Loucy (cell line): ENCODE measurements at regions not wholly inside any gene's neighbourhood (a gene's known extent, or its start where the extent isn't known, plus 50 kb on each side); places are given as distances from the start of the nearest gene placed in this dataset.

Source experiments
- EZH2phosphoT487 ChIP-seq: fragments of 200-600 bp; IDR thresholded peaks from 2 replicates; pipeline ENCODE4 v1.6.1; 2018; ENCODE audit warnings: antibody characterized with exemption, mild to moderate bottlenecking, moderate library complexity, borderline replicate concordance
- TF ChIP-seq, protein P1 (sequence below): fragments of 200-600 bp; sonication (generic); conservative IDR thresholded peaks from 2 replicates; pipeline ENCODE4 v1.5.1; 2014; ENCODE audit warnings: mild to moderate bottlenecking, antibody characterized with exemption, low read length

DNA sequence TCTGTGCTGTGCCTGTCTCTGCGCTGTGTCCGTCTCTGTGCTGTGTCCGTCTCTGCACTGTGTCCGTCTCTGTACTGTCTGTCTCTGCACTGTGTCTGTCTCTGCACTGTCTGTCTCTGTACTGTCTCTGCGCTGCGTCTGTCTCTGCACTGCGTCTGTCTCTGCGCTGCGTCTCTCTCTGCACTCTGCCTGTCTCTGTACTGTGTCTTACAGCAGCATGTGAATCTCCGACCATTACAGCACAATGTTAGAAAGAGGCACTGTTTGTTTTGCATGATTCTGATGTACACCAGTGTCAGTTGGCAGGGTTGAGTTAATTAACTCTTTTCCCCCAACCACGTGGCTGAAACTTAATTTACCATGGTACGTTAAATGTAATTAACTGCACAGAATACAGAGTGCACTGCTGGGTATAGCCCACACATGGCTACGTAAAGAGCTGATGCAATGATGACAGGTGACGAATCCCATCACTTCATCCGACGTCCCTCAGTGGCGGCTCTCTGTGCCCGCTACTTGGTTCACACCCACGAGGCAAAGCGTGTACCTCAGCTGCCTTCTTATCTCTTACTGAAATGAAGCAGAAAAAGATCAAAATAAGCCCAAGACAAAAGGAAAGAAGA is 127.7 kb upstream of the SFSWAP start:
- TF ChIP-seq, protein P1, sequence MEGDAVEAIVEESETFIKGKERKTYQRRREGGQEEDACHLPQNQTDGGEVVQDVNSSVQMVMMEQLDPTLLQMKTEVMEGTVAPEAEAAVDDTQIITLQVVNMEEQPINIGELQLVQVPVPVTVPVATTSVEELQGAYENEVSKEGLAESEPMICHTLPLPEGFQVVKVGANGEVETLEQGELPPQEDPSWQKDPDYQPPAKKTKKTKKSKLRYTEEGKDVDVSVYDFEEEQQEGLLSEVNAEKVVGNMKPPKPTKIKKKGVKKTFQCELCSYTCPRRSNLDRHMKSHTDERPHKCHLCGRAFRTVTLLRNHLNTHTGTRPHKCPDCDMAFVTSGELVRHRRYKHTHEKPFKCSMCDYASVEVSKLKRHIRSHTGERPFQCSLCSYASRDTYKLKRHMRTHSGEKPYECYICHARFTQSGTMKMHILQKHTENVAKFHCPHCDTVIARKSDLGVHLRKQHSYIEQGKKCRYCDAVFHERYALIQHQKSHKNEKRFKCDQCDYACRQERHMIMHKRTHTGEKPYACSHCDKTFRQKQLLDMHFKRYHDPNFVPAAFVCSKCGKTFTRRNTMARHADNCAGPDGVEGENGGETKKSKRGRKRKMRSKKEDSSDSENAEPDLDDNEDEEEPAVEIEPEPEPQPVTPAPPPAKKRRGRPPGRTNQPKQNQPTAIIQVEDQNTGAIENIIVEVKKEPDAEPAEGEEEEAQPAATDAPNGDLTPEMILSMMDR: no peak
- TF ChIP-seq EZH2phosphoT487: no peak
